HG03469 (cell line): ENCODE measurements at regions not wholly inside any gene's neighbourhood (a gene's known extent, or its start where the extent isn't known, plus 50 kb on each side); places are given as distances from the start of the nearest gene placed in this dataset.
"Not testable (repeated sequence)": the region's sequence is repeated elsewhere in the genome, so short reads cannot be mapped to it uniquely, and the experiment has no call there.

Experiments
- ATAC-seq: cut with Tn5 transposase; IDR thresholded peaks from one replicate; pipeline ENCODE4 v1.9.1; 2021; ENCODE audit warnings: mild to moderate bottlenecking, moderate library complexity, moderate number of reproducible peaks; ENCODE audit not compliant: unreplicated experiment

DNA sequence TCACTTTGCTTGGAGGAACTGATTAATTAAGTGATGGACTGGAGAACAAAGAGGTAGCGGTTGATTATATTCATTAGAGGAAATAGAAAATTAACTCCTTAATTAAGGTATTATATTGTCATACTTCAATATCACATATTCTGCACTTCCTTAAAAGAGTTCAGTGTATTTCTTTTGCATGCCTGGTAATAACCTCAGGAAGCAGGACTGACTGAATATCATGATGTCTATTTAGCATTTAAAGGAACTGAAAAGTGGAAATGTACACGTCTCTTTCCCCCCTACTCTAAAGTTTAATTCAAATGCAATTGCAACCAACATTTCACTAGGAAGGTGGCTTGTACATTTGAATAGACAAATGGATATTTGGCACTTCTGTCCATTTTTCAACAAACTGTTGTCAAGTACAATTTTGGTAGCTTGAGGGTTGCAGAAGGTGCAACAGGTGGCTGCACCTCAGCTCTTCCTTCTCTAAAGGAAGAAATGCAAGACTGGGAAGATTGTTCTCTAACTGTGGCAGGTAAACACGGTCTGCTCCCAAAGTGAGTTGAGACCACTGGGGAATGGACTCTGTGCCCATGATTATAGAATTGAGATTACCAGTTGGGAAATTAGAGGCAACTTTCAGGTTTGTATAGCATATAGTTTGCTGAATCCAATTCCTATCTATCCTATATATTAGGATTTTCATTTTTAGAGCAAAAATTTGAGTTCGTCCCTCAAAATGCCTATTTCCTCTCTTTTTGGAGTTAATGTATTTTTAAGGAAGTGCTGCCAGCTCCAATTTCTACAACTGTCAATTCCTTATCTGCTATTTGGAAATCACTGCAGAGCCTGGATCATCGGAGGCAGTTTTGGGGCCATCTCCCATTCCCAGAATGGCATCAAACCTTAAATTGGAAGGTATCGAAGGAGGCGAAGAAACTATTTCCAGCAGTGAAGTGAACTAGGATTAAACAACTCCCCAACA is 98.9 kb upstream of the TAF11L2 start:
- ATAC-seq: no peak

DNA sequence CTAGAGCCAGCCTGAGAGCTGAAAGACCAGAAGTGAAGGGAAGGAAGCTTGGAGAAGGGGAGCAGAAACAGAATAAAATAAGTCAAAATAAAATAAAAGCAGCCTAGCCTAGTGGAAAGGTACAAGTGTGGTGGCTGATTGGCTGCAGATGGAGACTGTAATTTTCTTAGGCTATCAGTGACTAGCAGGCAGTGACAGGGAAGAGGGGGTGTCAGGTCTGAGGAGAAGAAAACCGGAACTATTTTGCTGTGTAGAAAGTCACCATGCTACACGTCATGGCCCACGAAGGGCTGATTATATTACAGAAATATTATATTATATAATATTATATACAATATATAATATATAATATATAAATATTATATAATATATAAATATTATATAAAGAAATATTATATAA is 98.1 kb upstream of the TAF11L2 start:
- no peak for ATAC-seq

DNA sequence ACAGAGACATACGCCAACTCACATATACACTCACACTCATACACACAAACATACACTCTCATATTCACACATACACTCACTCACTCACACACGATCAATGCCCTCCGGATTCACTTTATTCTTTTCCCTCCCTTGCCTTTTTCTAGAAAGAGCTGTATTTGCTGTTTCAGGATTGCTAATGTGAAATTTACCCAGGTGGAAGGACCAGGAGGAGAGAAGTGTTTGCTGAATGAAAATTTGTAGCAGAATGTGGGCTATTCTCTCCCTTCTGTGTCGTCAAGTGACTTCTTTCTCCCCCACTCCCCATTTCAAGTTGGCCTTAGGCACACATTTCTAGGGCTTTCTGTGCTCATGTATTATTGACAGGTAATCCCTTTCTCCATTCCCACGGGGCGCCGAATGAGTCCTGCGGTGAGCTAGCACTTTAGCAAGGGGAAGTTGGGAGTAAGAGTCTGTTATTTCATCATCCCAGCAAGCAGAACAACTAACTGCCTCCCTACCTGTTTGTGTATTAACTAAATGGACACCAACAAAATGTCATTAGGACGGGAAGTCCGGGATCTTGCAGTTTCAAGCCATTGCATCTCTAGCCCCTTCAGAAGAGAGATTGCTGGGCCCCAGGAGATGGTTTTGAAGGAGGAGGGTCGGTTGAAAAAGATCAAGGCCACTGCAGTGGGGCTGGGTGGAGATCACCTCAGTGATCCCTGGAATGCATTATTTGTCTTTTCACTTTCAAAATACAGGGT is 97.1 kb upstream of the TAF11L2 start:
- no peak for ATAC-seq

DNA sequence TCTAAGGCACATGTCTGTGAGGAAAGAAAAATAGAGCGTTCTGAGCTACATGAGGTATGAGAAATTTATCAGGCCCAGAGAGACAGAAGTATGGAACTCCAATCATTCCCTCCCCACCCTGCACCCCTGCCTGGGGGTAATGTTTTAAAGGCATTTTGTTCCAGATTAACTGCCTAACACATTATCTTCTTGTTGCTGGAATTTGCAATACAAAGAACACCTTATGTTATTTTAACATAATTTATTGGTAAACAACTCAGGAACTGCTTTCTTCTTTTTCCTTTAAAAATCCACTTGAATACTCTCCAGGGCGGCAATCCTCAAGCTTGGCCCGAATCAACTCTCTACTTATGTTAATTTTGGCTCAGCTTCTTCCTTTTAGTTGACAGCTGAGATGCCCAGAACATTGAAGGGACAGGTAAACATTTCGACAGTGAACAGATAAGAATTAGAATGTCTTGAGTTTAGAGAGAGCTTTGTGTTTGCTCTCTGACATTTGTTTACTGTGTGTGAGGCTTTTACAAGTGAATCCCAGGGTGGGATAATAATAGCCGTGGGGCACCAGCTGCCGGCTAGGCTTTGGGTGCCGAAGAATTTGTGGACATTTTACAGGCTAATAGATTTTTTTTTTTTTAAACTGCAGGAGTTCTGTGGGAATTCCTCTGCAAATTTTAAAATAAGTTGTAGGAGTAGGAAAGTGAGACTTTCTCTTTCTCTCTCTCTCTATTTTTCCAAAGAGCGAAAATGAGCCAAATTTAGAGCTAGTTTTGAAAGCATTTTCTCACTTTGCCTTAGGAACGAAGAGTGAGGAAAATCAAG is 96.4 kb upstream of the TAF11L2 start:
- ATAC-seq: no peak

DNA sequence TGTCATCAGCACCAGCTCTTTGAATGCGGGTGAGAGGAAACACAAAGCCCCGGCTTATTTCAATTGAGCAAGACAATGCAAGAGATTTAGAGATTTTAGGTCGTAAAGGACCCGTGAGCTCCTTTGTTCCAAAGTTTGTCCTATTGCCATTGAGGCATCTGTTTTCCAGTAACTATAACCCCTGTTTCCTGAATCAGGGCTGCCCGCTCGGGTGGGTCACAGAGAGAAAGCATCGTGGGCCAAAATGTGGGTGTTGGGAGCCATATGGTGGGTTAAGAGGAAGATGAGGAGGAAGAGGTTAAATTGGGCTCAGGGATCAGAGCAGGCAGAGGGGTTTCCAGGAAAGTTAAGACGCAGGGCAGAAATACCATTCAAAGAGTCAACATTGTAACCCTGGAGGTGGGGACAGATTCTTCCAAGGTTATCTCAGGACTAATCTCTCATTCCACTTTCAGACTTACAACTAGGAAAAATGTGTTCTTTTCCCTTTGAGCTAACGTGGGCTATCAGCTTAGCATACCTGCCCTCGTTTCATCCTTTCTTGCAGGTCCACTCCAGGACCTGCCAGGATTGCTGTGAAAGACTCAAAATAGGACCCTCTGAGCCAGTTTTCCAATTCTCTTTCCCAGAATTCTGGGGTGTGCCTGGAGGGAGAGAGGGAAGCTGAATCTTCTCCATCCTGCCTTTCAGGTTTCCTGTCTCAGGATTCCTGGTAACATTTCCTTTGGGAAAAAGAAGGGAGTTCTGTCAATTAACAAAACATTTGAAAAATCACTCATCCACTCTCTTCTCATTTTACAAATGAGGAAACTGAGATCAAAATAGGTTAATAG is 95.5 kb upstream of the TAF11L2 start:
- ATAC-seq: no peak

DNA sequence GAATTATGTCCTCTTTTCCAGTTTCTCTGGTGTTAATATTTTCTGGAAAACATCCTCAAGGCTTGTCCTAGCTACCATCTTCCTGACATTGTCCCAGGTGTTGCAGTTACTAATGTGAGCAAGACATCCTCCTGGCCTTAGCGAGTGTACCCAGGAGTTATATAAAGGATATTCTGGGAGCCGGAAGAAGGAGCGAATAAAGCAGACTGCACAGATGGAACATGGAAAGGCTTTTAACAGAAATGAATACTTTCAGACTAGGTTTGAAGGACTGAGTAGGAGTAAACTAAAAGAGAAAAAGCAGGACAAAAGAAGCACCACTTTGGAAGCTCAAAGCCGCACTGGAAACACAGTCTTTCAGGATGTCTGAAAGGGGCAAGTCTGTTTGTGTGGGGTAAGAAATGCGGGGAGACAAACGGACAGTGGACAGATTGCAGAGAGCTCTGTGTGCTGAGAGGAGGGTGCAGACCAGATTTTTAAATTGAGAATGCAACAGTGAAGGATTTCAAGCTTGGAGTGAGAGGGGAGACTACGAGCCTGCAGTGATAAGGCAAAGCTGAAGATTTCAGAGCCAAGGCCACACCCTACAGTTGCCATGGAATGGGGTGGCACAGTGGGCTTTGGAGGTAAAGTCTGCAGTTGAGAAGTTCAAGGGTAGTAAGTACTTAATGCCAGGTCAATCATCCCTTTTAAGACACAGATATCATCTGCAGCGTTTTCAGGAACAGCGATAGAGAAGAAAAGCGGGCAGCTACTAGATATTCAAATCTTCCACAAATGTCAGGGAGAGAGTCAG is 94.1 kb upstream of the TAF11L2 start:
- ATAC-seq: no peak

DNA sequence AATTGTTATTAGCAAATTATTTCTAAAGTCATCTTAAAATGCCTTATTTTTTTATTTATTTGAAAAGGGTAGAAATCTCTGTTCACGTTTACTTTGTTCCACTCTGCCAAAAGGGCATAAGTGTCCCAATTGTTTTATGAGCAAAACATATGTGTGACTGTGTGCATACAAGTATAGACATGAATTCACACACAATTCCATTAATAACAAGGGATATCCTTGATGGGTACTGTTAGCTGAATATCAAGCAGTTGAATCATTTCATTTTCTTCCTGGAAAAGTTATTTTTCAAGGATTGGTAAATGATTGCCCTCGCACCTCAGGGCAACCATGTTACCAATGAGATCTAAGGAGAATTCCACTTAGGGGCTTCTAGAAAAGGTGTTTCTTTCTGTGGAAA is 92.1 kb upstream of the TAF11L2 start:
- no peak for ATAC-seq

DNA sequence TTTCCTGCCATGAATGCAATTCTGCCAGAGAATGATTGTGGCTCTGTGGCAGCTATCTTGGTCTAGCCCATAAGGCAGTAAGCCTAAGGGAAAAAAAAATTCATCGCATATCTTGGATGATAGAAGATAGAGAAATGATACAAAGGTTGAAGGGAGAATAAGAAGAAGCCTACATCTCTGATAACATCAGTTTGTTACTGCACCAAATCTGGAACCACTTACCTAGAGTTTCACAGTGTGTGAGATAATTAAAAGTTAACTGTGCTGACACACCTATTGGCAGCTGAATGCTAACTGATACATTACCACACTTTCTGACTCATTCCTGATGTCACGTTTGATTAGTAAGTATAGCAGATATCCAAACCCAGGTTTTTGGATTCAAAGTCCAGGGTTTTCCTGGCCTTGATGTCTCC is 91.6 kb upstream of the TAF11L2 start:
- no peak for ATAC-seq

DNA sequence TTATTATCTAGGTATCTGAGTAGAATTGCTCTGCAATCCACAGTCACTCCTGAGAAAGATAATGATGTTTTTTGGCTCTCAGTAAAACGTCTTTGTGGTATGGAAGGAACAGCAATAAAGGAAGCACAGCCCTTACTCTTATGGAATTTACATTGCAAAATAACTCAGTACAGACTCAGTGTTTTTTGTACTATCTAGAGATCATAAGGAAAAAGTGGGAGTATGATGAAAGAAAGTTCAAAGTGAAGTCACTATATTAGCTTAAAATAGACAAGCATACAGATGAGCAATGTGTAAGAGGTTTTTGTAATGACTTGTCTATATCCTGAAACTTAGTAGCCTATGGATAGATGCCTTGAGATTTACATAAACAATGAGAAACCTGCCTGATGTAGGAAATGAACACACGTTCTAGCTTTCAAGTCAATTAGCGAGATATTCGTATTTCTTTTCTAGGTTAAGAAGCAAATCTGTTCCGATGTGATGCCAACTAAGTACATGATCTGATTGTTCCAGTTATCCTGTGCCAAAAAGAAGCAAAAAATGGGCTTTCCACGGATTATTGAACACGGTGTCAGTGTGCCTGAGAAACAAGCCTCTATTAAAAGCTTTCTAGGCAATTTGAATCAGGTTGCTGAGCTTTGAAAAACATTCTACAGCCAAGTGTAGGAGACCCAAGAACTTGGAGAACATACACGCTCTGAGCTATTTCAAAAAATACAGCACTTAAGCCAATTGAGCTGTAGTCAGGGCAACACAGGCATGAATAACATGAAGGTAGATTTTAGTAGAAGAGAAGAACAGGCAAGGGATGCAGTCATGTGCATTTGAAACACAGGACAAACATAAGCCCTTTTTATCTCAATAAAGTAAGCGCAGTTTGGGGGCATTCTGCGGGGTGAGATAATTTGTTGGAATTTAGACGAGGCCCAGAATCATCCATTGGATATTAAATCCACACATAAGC is 86.3 kb upstream of the TAF11L2 start:
- ATAC-seq: no peak

DNA sequence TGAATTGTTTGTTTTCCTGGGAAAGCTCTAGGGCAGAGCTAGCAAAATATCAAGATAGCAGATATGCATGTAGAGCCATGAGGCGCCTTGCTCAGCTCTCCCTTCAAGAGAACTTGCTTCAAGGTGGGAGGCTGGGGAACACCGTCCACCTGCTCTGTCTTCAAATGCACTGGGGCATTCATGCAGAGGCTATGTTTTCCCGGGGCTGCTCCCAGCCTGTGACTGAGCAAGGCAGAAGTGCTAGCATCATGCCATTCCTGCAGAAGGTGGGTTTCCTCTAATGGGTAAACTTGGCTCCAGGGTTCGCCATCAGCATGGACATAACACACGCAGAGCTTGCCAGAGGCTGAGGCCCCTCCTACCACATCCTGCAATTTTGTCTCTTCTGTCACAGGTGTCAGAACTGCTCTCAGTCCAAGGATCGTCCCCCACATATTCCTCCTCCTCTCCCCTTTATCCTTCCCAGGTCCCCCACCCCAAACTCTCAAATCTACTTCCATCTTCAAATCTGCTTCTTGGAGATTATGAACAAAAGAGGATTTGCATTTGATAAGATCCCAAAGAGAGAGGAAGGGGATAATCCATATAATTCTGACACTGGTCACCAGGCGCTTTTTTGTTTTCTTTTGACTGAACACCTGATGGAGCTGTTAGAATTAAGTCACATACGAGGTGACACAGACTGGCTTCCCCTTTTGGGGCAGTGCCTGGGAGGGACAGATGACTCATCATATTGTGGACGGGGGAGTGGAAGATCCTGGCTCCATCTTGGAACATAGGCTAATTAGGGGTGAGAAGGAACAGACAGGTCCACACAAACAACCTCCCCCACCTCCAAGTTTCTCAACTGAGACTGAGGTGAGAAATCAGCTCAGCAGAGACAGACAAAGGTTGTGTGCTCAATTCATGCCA is 85.0 kb upstream of the TAF11L2 start:
- peak; percentile 89 for ATAC-seq

DNA sequence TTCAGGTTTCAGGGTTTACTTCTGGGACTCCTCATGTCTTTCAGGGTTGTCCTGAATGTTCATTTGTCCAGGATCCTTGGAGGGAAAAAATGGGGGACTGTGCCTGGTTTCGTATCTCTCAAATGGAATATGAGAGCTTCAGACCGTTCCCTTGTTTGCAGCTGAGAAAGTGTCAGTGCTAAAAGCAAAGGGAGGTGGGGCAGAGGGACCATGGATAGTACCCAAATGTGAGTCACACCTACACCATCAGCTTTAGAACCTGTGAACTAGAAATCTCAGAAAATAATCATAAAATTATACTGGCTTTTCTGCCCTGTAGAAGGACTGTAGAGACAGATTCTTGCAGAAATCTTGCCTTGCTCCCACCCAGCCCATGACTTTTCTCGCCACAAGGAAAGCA is 84.3 kb upstream of the TAF11L2 start:
- ATAC-seq: no peak

DNA sequence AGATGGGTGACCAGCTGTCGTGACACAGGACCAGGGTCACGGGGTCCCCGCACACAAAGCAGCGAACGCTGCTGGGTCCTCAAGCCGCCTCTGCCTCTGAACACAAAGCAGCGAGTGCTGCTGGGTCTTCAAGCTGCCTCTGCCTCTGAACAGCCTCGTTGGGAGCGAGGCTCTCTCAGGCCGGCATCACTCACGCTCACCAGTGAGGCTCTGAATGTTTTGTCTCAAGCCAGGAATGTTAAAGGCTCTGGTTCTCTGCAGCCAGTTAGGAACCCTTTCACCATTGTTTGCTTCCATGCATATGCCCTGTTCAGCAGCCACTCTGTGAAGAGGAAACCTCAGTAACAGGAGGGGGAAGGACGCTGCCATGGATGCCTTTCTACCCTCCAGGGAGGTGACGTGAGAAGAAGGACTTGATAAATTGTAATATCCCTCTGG is 82.7 kb upstream of the TAF11L2 start:
- no peak for ATAC-seq

DNA sequence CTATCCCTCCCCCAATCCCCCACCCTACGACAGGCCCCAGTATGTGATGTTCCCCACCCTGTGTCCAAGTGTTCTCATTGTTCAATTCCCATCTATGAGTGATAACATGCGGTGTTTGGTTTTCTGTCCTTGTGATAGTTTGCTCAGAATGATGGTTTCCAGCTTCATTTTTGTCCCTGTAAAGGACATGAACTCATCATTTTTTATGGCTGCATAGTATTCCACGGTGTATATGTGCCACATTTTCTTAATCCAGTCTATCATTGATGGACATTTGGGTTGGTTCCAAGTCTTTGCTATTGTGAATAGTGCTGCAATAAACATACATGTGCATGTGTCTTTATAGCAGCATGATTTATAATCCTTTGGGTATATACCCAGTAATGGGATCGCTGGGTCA is 81.7 kb upstream of the TAF11L2 start:
- ATAC-seq: not testable (repeated sequence)

DNA sequence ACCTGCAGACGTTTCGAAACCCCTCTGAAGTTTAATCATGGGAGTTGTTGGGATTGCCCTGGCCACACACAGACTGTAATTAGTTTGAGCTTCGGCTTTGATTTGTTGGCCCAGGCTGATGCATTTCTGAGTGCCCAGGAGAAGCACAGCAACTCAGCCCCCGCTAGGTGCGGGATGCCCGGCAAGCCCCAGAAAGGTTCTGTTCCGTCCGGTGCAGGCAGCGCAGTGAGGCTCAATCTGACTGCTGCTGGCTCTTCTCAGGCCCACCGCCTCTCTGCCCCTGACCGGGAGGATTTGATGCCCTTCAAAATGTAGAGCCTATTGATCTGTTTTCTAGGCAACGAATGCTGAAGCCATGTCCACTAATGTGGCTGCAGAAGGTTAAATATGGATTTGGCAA is 73.4 kb upstream of the TAF11L2 start:
- ATAC-seq: no peak

DNA sequence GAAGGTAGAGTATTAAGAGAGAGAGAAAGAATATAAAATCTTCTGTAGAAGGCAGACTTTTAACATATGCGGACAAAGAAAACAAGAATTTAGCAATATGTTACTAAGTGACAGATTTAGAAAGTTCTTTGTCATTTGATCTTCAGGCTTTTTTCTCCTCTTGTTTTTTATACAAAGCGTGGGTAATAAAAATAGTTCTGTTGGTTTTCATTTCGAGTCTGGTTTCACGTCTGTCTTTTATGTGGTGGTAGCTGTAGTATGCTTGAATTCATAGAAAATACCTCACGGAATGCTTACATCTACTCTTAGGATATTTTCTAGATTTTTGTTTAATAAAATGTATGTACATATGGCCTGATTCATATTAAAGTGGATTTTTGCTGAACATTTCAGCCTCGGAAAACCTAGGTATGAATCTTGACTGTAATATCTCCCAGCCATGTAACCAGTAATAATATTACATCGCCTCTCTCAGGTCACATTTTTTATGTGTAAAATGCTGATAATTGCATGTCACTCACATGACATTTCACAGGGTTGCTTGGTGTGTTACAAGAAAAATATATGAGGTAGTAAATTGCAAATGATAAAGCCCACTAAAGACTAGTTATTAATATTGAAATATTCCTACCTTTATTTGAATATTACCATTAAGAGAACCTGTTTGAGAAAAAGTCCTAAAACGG is 72.5 kb upstream of the TAF11L2 start:
- no peak for ATAC-seq

DNA sequence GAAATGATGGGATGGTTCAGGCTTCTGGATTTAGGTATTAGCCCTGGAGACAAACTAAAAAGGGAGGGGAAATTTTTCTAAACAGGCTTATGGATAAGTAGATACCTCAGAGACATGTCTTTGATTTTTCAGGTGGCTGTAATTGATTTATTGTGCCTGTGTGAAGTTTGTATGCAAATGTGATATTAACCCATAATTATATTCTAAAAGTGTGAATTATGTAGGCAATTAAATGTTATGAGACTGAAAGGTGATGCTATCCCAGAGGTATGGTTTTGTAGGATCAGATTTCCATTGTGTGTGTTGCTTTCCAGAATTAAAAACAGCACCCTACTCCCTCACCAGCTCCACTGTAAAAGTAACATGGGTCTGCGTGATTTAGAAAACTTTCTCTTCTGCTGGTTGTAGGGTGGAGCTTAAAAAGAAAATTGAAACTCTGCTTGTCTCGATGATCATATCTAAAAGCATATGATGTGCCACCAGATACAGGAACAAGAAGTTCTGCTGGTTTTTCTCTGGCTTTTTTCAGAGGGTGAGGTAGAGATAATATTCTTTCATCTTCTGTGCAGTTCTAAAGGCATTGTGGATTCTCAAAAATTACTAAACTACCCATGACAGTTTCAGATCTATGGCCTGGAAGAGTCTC is 71.8 kb upstream of the TAF11L2 start:
- ATAC-seq: peak; percentile 86
